Transverse colon (tissue), 4 donors: ENCODE measurements at regions not wholly inside any gene's neighbourhood (a gene's known extent, or its start where the extent isn't known, plus 50 kb on each side); places are given as distances from the start of the nearest gene placed in this dataset.

Source experiments
- EP300 ChIP-seq: sonication (generic); formaldehyde crosslinking; IDR thresholded peaks from one replicate; pipeline ENCODE4 v1.6.1; 2017; ENCODE audit warnings: antibody characterized with exemption, low read depth
- POLR2A ChIP-seq: fragments of 450-650 bp; IDR thresholded peaks from one replicate; pipeline ENCODE4 v1.6.1; 2016; ENCODE audit warnings: antibody characterized with exemption, mild to moderate bottlenecking, moderate library complexity
- POLR2AphosphoS5 ChIP-seq, 3 donors: sonication (generic); formaldehyde crosslinking; IDR thresholded peaks; one replicate each; pipeline ENCODE4 v1.6.1; 2016; ENCODE audit warnings: antibody characterized with exemption in 3 of 3
- TF ChIP-seq, protein P1 (sequence below), 5 experiments: fragments of 200-600 bp in 3 of 5; fragments of 450-650 bp in 2 of 5; sonication (generic) in 3 of 5; IDR thresholded peaks; 1 replicate in 2 of 5; 2 replicates in 3 of 5; pipeline ENCODE4 v1.5.1; 2016 to 2017; ENCODE audit warnings: antibody characterized with exemption in 5 of 5, inconsistent platforms in 3 of 5, mild to moderate bottlenecking in 2 of 5, moderate library complexity in 1 of 5

DNA sequence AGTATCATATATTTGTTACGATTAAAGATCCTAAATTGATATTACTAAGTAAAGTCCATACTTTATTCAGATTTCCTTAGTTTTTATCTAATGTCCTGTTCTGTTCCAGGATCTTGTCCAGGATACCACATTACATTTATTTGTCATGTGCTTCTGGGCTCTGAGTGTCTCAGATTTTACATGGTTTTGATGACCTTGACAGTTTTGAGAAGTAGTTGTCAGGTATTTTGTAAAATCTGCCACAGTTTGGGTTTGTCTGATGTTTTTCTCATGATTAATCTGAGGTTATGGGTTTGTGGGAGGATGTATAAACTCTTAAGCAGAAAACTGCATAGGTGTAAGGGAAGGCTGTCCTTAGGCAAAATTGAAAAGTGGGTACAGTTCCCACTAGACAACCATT lies 109.9 kb upstream of the BMP5 start:
- TF ChIP-seq, protein P1, sequence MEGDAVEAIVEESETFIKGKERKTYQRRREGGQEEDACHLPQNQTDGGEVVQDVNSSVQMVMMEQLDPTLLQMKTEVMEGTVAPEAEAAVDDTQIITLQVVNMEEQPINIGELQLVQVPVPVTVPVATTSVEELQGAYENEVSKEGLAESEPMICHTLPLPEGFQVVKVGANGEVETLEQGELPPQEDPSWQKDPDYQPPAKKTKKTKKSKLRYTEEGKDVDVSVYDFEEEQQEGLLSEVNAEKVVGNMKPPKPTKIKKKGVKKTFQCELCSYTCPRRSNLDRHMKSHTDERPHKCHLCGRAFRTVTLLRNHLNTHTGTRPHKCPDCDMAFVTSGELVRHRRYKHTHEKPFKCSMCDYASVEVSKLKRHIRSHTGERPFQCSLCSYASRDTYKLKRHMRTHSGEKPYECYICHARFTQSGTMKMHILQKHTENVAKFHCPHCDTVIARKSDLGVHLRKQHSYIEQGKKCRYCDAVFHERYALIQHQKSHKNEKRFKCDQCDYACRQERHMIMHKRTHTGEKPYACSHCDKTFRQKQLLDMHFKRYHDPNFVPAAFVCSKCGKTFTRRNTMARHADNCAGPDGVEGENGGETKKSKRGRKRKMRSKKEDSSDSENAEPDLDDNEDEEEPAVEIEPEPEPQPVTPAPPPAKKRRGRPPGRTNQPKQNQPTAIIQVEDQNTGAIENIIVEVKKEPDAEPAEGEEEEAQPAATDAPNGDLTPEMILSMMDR (IDR thresholded peaks at IDR 0.05) = no peak
- TF ChIP-seq POLR2A (no peak), EP300 (no peak), POLR2AphosphoS5 (IDR thresholded peaks at IDR 0.05) (no peak)
